ENCODE measurements at regions not wholly inside any gene's neighbourhood (a gene's known extent, or its start where the extent isn't known, plus 50 kb on each side); places are given as distances from the start of the nearest gene placed in this dataset.
A peak's percentile ranks its signal among the peaks of the same experiment; 100 is the strongest.

DNA sequence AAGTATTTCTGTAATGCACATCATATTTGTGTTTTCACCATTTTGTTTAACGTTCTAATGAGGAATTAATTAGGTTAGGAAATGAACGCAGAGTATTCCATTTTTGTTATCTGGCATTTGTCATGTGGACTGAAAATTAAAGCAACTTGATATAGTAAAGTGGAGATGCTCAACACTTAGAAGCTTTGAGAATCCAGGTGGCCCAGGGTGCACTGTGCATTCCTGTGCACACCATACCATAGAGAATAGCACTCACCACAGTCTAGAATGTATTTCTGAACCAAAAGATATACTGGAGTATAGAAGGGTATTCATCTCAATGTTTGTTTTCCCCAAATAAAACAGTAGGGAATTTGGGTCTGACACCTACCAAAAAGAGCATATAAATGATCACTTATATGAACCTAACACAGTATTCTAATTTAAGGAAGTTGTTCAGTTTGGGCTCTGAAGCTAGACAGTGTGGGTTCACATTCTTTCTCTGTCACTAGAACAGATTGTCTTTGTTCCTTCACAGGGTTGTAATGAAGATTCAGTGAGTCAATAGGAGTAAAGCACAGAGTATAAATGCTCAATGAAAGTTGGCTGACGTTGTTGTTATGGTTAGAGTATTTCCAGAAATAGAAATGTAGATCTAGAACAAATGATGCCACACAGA is 125.6 kb upstream of the DMRT1 start (continued):
- TF ChIP-seq CTCF (conservative IDR thresholded peaks at IDR 0.05; ENCODE audit: low read depth in 2 of 2) = no peak
- TF ChIP-seq POLR2AphosphoS5 (IDR thresholded peaks at IDR 0.05; ENCODE audit: low read depth) = no peak

DNA sequence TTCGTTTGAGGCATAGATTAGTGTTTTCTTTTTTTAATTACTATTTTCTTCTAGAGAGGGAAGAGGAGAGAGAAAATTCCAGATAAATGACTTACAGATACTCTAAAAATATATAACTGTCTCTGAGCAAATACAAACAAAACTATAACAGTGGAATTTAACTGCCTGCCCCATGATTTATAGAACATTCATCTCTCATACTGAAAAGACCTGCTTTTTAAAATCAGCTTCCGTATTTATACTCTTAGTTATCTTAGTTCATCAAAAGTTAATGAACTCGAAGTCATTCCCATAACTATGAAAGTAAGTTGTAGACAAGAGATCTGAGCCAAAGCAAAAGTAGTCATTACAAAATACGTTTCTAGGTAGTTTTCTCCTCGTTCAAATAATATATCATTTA is 123.8 kb upstream of the DMRT1 start:
- Histone ChIP-seq H3K36me3 (ENCODE audit: insufficient read depth) (no peaks in the 10 kb centered on the region), H3K27me3 (ENCODE audit: insufficient read depth) (no peaks in the 10 kb centered on the region), H3F3A (replicated peaks; ENCODE audit: low read depth) (no peaks in the 10 kb centered on the region), H3K4me2 (no peak overlapping the region), H2AFZ (no peak overlapping the region), H3K27ac (ENCODE audit: low read depth) (no peak overlapping the region), H3K4me3 (no peak overlapping the region), H3K79me2 (replicated peaks; ENCODE audit: insufficient read depth) (0 out of 2 replicates have a peak, but pooled peaks cover 22% of the 10 kb centered on the region), H3K4me1 (ENCODE audit: insufficient read depth) (peaks cover 13% of the 10 kb centered on the region), H4K20me1 (replicated peaks; ENCODE audit: insufficient read depth) (peaks cover 6% of the 10 kb centered on the region; the same call in 1 of the 2 replicates), H3K9me2 (ENCODE audit: insufficient read depth) (0 out of 2 replicates have a peak, but pooled peaks cover 5% of the 10 kb centered on the region)
- Mint-ChIP-seq H3K4me1 (peaks cover 16% of the 10 kb centered on the region; the same call in 2 of the 3 replicates), H3K27ac (no peak overlapping the region), H3K36me3 (ENCODE audit: low read depth) (no peaks in the 10 kb centered on the region; the same call in 2 of the 3 replicates), H3K9me3 (no peaks in the 10 kb centered on the region), H3K4me3 (no peak overlapping the region), H3K27me3 (ENCODE audit: insufficient read depth, low read depth, poor library complexity) (no peaks in the 10 kb centered on the region)
- ATAC-seq = no peak
- no peak for DNase-seq (ENCODE audit: low spot score)
- TF ChIP-seq EZH2 (IDR thresholded peaks at IDR 0.05; ENCODE audit: low read depth, unreplicated experiment) (no peak), ETS1 (IDR thresholded peaks at IDR 0.05) (no peak)

- Mint-ChIP-seq H3K27me3 (ENCODE audit: insufficient read depth, low read depth, poor library complexity) (peaks cover 7% of the 10 kb centered on the region), H3K4me1 (peaks cover 24% of the 10 kb centered on the region), H3K4me3 (no peak overlapping the region), H3K36me3 (ENCODE audit: low read depth) (no peaks in the 10 kb centered on the region; the same call in 2 of the 3 replicates), H3K27ac (0 out of 2 replicates have a peak overlapping the region, but pooled peaks have one; percentile 46), H3K9me3 (no peaks in the 10 kb centered on the region)
- Histone ChIP-seq H3K27ac (ENCODE audit: low read depth) (0 out of 2 replicates have a peak overlapping the region, but pooled peaks have one; percentile 4), H3K36me3 (ENCODE audit: insufficient read depth) (no peaks in the 10 kb centered on the region), H3K4me1 (ENCODE audit: insufficient read depth) (peaks cover 18% of the 10 kb centered on the region), H2AFZ (no peak overlapping the region), H4K20me1 (replicated peaks; ENCODE audit: insufficient read depth) (0 out of 2 replicates have a peak, but pooled peaks cover 6% of the 10 kb centered on the region), H3F3A (replicated peaks; ENCODE audit: low read depth) (no peaks in the 10 kb centered on the region), H3K4me2 (no peak overlapping the region), H3K4me3 (no peak overlapping the region), H3K79me2 (replicated peaks; ENCODE audit: insufficient read depth) (0 out of 2 replicates have a peak, but pooled peaks cover 22% of the 10 kb centered on the region), H3K27me3 (ENCODE audit: insufficient read depth) (no peaks in the 10 kb centered on the region), H3K9me2 (ENCODE audit: insufficient read depth) (0 out of 2 replicates have a peak, but pooled peaks cover 5% of the 10 kb centered on the region)
- DNase-seq (ENCODE audit: low spot score) (peak; percentile 33), ATAC-seq (peak; percentile 72)
- TF ChIP-seq EZH2 (IDR thresholded peaks at IDR 0.05; ENCODE audit: low read depth, unreplicated experiment) (no peak), ZNF114 (CRISPR knock-in tag; IDR thresholded peaks at IDR 0.05) (no peak), NANOG (IDR thresholded peaks at IDR 0.05; ENCODE audit: borderline replicate concordance) (no peak), ETS1 (IDR thresholded peaks at IDR 0.05) (no peak), CREB1 (CRISPR knock-in tag; IDR thresholded peaks at IDR 0.05; ENCODE audit: low read depth) (no peak), JUNB (IDR thresholded peaks at IDR 0.05; ENCODE audit: unreplicated experiment) (no peak), ZNF331 (CRISPR knock-in tag; IDR thresholded peaks at IDR 0.05; ENCODE audit: low read depth) (no peak), POLR2AphosphoS5 (IDR thresholded peaks at IDR 0.05; ENCODE audit: low read depth) (no peak), STAT1 (IDR thresholded peaks at IDR 0.05; ENCODE audit: unreplicated experiment) (no peak)
- TF ChIP-seq, protein P1, sequence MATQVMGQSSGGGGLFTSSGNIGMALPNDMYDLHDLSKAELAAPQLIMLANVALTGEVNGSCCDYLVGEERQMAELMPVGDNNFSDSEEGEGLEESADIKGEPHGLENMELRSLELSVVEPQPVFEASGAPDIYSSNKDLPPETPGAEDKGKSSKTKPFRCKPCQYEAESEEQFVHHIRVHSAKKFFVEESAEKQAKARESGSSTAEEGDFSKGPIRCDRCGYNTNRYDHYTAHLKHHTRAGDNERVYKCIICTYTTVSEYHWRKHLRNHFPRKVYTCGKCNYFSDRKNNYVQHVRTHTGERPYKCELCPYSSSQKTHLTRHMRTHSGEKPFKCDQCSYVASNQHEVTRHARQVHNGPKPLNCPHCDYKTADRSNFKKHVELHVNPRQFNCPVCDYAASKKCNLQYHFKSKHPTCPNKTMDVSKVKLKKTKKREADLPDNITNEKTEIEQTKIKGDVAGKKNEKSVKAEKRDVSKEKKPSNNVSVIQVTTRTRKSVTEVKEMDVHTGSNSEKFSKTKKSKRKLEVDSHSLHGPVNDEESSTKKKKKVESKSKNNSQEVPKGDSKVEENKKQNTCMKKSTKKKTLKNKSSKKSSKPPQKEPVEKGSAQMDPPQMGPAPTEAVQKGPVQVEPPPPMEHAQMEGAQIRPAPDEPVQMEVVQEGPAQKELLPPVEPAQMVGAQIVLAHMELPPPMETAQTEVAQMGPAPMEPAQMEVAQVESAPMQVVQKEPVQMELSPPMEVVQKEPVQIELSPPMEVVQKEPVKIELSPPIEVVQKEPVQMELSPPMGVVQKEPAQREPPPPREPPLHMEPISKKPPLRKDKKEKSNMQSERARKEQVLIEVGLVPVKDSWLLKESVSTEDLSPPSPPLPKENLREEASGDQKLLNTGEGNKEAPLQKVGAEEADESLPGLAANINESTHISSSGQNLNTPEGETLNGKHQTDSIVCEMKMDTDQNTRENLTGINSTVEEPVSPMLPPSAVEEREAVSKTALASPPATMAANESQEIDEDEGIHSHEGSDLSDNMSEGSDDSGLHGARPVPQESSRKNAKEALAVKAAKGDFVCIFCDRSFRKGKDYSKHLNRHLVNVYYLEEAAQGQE (IDR thresholded peaks at IDR 0.05; ENCODE audit: unreplicated experiment) = no peak
These were observed 121.1 kb upstream of the DMRT1 start for GRCh38 chr9:720239-720881.

Data from GM23338 (cell line).